HUES64 (cell line): ENCODE measurements at regions not wholly inside any gene's neighbourhood (a gene's known extent, or its start where the extent isn't known, plus 50 kb on each side); places are given as distances from the start of the nearest gene placed in this dataset.

Experiments used
- H3K27ac ChIP-seq: 2 replicates; pipeline ENCODE4 v1.7.0; 2013; ENCODE audit warnings: low read depth, low read length, inconsistent platforms
- H3K27me3 ChIP-seq: 2 replicates; pipeline ENCODE4 v1.6.1; 2013; ENCODE audit warnings: mild to moderate bottlenecking, low read length; ENCODE audit not compliant: insufficient read depth
- H3K36me3 ChIP-seq: 2 replicates; pipeline ENCODE4 v1.6.1; 2013; ENCODE audit warnings: mild to moderate bottlenecking, low read length; ENCODE audit not compliant: insufficient read depth
- H3K4me1 ChIP-seq: 2 replicates; pipeline ENCODE4 v1.6.1; 2013; ENCODE audit warnings: mild to moderate bottlenecking, low read length, moderate library complexity; ENCODE audit not compliant: insufficient read depth
- H3K4me3 ChIP-seq: 2 replicates; pipeline ENCODE4 v1.5.1; 2013; ENCODE audit warnings: mild to moderate bottlenecking, low read length, moderate library complexity
- H3K9ac ChIP-seq: 2 replicates; pipeline ENCODE4 v1.6.1; 2013; ENCODE audit warnings: mild to moderate bottlenecking, low read depth, low read length
- H3K9me3 ChIP-seq: 2 replicates; pipeline ENCODE4 v1.6.1; 2013; ENCODE audit warnings: low read depth, low read length; ENCODE audit not compliant: insufficient read depth
- WGBS: fragments of 150-250, 120-280 bp; methylation state at CpG from one replicate; pipeline ENCODE4 v1.1.7; 2013; ENCODE audit warnings: missing lambda C conversion rate; 5-methylcytosine and 5-hydroxymethylcytosine counted together

DNA sequence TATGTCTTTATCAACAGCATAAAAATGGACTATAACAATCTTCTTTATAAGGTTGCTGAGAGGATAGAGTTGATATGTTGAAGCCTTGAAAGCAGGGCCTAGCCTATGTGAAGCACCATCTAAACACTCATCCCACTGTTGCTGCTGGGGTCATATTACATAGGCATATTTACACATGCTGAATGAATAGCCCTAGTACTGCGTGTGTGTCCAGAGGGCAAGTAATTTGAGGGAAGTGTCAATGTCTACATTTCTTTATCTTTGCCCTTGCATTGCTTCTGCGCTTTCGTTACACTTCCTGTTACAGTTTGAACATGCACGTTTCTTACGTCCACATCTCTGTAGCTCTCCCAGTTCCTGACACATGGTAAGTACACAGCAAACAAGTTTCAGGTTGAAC is 280.3 kb upstream of the ATP5MC3 start:
- 91% methylated on average over 5 of the region's 5 CpGs for WGBS
- Histone ChIP-seq H3K9ac (no peak overlapping the region), H3K9me3 (0 out of 2 replicates have a peak, but pooled peaks cover 7% of the 10 kb centered on the region), H3K36me3 (no peaks in the 10 kb centered on the region), H3K27ac (no peak overlapping the region), H3K4me1 (0 out of 2 replicates have a peak, but pooled peaks cover 6% of the 10 kb centered on the region), H3K4me3 (no peak overlapping the region), H3K27me3 (no peaks in the 10 kb centered on the region)

DNA sequence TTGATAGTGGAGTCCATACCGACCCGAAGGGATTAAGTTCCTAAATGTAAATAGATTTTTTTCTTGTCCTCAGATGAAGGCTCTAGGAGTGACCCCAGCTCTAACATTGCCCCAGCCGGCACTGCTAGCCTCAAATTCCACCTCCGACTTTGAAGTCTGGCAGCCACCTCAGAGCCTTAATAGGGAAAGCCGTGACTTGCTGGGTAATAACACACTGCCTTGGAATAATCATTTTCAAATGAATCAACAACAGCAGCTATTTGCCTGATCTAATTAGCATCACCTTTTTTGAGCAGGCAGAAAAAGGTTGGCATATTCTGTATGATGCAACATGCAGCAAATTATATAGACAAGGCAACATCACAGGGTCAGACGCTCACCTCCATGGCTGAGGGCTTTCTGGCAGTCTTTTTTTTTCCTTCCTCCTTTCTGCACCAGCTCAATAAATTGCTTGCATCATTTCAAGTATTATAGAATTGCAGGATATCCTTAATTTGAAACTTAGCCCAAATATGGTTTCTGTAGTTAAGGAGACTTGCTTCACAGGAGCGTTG is 276.5 kb upstream of the ATP5MC3 start:
- Histone ChIP-seq H3K9me3 (0 out of 2 replicates have a peak, but pooled peaks cover 7% of the 10 kb centered on the region), H3K27ac (no peak overlapping the region), H3K4me1 (no peaks in the 10 kb centered on the region), H3K27me3 (no peaks in the 10 kb centered on the region), H3K36me3 (no peaks in the 10 kb centered on the region), H3K9ac (no peak overlapping the region), H3K4me3 (no peak overlapping the region)
- WGBS: 82% methylated on average over 6 of the region's 7 CpGs

DNA sequence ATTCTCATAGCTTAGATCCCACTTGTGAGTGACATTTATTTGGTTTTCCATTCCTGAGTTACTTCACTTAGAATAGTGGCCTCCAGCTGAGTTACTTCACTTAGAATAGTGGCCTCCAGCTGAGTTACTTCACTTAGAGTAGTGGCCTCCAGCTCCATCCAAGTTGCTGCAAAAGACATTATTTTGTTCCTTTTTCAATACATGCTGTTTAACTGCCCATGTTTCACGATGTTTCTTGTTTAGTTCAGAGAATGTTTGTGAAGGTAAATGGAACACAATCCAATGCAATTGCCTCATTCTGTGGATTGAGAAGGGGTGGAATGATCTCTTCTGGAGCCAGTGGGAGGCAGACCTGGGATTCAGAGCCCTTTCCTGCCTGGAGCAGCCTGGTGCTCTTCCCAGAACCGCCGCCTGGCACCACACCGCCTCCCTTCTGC is 273.5 kb upstream of the ATP5MC3 start:
- H3K9me3 ChIP-seq: no peaks in the 10 kb centered on the region
- no peaks in the 10 kb centered on the region for H3K27me3 ChIP-seq
- H3K9ac ChIP-seq: no peak overlapping the region
- H3K4me1 ChIP-seq: no peaks in the 10 kb centered on the region; the same call in 1 of the 2 replicates
- no peaks in the 10 kb centered on the region for H3K36me3 ChIP-seq
- whole genome bisulfite sequencing: 82% methylated on average over 4 of the region's 4 CpGs
- no peak overlapping the region for H3K4me3 ChIP-seq
- H3K27ac ChIP-seq: no peak overlapping the region

GRCh38 chr2:175450029-175450760 is 268.7 kb upstream of the ATP5MC3 start:
- WGBS: 98% methylated on average over 1 of the region's 2 CpGs
- no peaks in the 10 kb centered on the region for H3K36me3 ChIP-seq

DNA sequence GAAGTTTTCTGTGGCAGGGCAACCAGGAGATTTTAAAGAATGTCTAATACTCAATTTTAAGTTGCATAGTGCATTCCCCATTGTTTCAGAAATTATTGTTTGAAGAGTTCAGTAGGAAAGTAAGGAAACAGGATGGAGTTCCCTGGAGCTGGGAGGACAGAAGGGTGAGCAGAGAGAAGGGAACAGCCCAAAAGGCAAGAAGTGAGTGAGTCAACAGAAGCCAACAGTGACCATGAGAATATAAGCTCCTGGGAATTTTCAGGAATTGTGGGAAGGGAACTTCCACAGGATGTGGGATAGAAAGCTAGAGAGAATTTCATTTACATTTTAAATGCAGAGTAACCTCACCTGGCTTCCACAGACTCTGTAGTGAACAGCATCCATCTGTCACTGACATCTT is 268.1 kb upstream of the ATP5MC3 start:
- H3K9ac ChIP-seq: no peak overlapping the region
- no peaks in the 10 kb centered on the region for H3K36me3 ChIP-seq
- H3K27me3 ChIP-seq: no peaks in the 10 kb centered on the region
- no peaks in the 10 kb centered on the region for H3K9me3 ChIP-seq
- H3K27ac ChIP-seq: no peak overlapping the region
- peaks cover 4% of the 10 kb centered on the region; the same call in 1 of the 2 replicates for H3K4me1 ChIP-seq
- no peak overlapping the region for H3K4me3 ChIP-seq

More at GRCh38 chr2:175450029-175450760, 268.7 kb upstream of the ATP5MC3 start:
- Histone ChIP-seq H3K9me3 (no peaks in the 10 kb centered on the region), H3K9ac (no peak overlapping the region), H3K27ac (no peak overlapping the region), H3K27me3 (no peaks in the 10 kb centered on the region), H3K4me1 (peaks cover 4% of the 10 kb centered on the region; the same call in 1 of the 2 replicates), H3K4me3 (no peak overlapping the region)

DNA sequence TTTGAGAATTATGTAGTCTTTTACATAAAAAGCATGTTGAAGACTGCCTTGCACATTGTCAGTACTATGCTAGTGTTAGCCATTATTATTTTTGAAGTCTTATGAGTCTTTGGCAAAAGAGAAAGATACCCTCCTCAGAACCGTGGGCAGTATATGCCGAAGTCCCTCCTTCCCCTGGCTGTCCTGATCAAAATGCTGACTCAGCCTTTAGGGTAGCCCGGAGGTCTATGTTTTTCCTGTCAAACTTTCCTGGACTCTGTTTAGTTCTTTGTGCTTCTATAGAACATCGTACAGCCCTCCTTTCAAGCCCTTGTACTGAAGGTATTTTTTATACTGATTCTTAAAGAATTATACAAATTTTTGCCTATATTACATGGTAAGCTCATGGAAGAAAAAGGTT is 264.7 kb upstream of the ATP5MC3 start:
- Histone ChIP-seq H3K9me3 (no peaks in the 10 kb centered on the region), H3K27ac (no peak overlapping the region), H3K4me3 (no peak overlapping the region), H3K9ac (no peak overlapping the region), H3K36me3 (no peaks in the 10 kb centered on the region), H3K4me1 (peaks cover 16% of the 10 kb centered on the region; the same call in 1 of the 2 replicates), H3K27me3 (no peaks in the 10 kb centered on the region)
- WGBS: 91% methylated on average over 3 of the region's 4 CpGs

- no peaks in the 10 kb centered on the region for H3K36me3 ChIP-seq
- 94% methylated on average over 3 of the region's 3 CpGs for WGBS
- no peaks in the 10 kb centered on the region for H3K27me3 ChIP-seq
- no peak overlapping the region for H3K4me3 ChIP-seq
- no peaks in the 10 kb centered on the region for H3K9me3 ChIP-seq
- peaks cover 22% of the 10 kb centered on the region; the same call in 1 of the 2 replicates for H3K4me1 ChIP-seq
- H3K27ac ChIP-seq: no peak overlapping the region
- H3K9ac ChIP-seq: no peak overlapping the region
These were observed 263.8 kb upstream of the ATP5MC3 start for GRCh38 chr2:175445281-175445680.

- WGBS: 79% methylated on average over 6 of the region's 6 CpGs
- 0 out of 2 replicates have a peak, but pooled peaks cover 17% of the 10 kb centered on the region for H3K4me1 ChIP-seq
- no peaks in the 10 kb centered on the region for H3K36me3 ChIP-seq
- H3K4me3 ChIP-seq: no peak overlapping the region
- H3K9me3 ChIP-seq: no peaks in the 10 kb centered on the region
- H3K27me3 ChIP-seq: no peaks in the 10 kb centered on the region
- no peak overlapping the region for H3K9ac ChIP-seq
- no peak overlapping the region for H3K27ac ChIP-seq
These were observed 260.9 kb upstream of the ATP5MC3 start for GRCh38 chr2:175442441-175442840.

DNA sequence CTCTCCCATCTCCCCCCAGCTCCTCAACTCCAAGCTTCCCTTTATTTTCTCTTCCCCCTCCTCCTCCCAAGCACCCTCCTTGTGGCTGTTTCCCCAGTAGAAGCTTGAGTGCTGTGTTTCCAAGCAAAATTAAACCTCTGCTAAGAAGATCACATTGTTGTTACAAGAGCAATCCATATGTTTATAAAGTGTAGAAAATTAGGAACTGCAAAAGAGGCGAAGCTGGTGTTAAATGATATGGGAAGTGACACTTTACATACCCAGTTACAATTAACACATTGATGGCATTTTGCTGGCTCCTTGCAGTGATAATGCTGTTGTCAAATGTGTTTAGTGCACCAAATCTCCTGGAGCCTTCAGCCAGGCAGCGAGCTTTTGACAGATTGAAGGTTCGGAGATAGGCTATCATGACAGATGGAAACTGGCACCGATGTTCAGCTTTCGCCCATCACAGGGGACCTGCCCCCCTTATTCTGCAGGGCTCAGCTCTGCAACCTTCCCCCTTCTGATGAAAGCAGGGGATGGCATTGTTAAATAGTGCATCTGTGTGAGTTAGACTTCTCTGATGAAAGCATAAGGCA is 259.8 kb upstream of the ATP5MC3 start:
- WGBS: 83% methylated on average over 4 of the region's 5 CpGs
- H3K36me3 ChIP-seq: no peaks in the 10 kb centered on the region
- 0 out of 2 replicates have a peak, but pooled peaks cover 17% of the 10 kb centered on the region for H3K4me1 ChIP-seq
- H3K4me3 ChIP-seq: no peak overlapping the region
- no peaks in the 10 kb centered on the region for H3K27me3 ChIP-seq
- H3K9ac ChIP-seq: no peak overlapping the region
- no peak overlapping the region for H3K27ac ChIP-seq
- H3K9me3 ChIP-seq: no peaks in the 10 kb centered on the region

DNA sequence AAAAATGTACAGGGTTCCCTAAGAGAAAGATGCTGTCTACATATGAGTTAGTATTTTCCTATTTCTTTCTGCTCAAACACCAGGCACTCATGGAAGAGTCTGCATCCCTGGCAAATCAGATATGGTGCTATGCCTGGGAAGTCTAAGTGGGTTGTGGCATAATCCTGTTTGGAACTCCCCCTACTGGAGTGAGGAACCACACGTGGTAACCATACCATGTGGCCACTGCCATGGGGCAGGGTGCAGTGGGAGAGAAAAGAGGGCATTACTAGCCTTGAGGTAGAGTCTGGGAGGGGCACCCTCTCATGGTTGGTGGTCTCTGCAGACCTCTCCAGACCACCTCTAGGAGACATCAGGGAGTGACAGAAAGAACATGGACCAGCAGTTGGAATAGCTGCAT is 257.9 kb upstream of the ATP5MC3 start:
- H3K27me3 ChIP-seq: no peaks in the 10 kb centered on the region
- H3K27ac ChIP-seq: no peak overlapping the region
- H3K4me3 ChIP-seq: no peak overlapping the region
- 29% methylated on average over 1 of the region's 1 CpG for WGBS
- H3K9ac ChIP-seq: no peak overlapping the region
- H3K4me1 ChIP-seq: 0 out of 2 replicates have a peak, but pooled peaks cover 17% of the 10 kb centered on the region
- H3K9me3 ChIP-seq: no peaks in the 10 kb centered on the region
- no peaks in the 10 kb centered on the region for H3K36me3 ChIP-seq

- Histone ChIP-seq H3K4me3 (no peak overlapping the region), H3K27me3 (no peaks in the 10 kb centered on the region), H3K9ac (no peak overlapping the region), H3K36me3 (no peaks in the 10 kb centered on the region), H3K4me1 (peaks cover 17% of the 10 kb centered on the region; the same call in 1 of the 2 replicates), H3K27ac (no peak overlapping the region), H3K9me3 (no peaks in the 10 kb centered on the region)
These were observed 255.7 kb upstream of the ATP5MC3 start for GRCh38 chr2:175437167-175437566.
